ENCODE measurements at regions not wholly inside any gene's neighbourhood (a gene's known extent, or its start where the extent isn't known, plus 50 kb on each side); places are given as distances from the start of the nearest gene placed in this dataset.

DNA sequence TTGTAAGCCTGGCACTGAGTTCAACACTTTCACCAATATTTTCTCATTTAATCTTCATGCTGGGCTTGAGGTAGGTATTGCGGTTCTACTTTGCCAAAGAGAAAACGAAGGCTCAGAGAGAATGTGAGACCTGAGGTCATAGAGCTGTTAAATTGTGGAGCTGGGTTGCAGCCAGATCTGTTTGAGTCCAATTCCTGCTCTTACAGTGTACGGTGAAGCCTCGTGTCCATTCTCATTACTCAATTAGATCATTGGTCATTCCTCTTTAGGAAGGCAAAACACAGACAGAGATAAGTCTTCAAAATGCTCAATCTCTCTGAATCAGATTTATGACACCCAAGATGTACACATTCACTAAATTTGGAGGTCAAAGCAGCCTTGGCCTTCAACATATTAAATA lies 559.0 kb upstream of the DAB1 start:
- Histone ChIP-seq H3K27me3 (ENCODE audit: control insufficient read depth, insufficient read depth, low read length, poor library complexity, severe bottlenecking) (no peaks in the 10 kb centered on the region), H3K27ac (ENCODE audit: low read depth, low read length) (no peak overlapping the region), H3K9me3 (ENCODE audit: control insufficient read depth, low read length) (no peaks in the 10 kb centered on the region), H3K4me3 (ENCODE audit: low read length) (no peak overlapping the region), H3K36me3 (ENCODE audit: control insufficient read depth, insufficient read depth, low read length) (no peaks in the 10 kb centered on the region), H3K4me1 (ENCODE audit: control insufficient read depth, insufficient read depth, low read length) (no peaks in the 10 kb centered on the region), H3K9ac (ENCODE audit: extremely low read depth, low read length, poor library complexity, severe bottlenecking) (no peak overlapping the region)
- TF ChIP-seq, protein P1, sequence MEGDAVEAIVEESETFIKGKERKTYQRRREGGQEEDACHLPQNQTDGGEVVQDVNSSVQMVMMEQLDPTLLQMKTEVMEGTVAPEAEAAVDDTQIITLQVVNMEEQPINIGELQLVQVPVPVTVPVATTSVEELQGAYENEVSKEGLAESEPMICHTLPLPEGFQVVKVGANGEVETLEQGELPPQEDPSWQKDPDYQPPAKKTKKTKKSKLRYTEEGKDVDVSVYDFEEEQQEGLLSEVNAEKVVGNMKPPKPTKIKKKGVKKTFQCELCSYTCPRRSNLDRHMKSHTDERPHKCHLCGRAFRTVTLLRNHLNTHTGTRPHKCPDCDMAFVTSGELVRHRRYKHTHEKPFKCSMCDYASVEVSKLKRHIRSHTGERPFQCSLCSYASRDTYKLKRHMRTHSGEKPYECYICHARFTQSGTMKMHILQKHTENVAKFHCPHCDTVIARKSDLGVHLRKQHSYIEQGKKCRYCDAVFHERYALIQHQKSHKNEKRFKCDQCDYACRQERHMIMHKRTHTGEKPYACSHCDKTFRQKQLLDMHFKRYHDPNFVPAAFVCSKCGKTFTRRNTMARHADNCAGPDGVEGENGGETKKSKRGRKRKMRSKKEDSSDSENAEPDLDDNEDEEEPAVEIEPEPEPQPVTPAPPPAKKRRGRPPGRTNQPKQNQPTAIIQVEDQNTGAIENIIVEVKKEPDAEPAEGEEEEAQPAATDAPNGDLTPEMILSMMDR (conservative IDR thresholded peaks at IDR 0.05): no peak
- no peak for DNase-seq
- H3K4me1 Mint-ChIP-seq: peaks cover 6% of the 10 kb centered on the region
- H3K36me3 Mint-ChIP-seq (ENCODE audit: low read depth): no peaks in the 10 kb centered on the region
- peaks cover 10% of the 10 kb centered on the region for H3K9me3 Mint-ChIP-seq
- H3K27ac Mint-ChIP-seq: no peak overlapping the region
- no peaks in the 10 kb centered on the region for H3K27me3 Mint-ChIP-seq (ENCODE audit: insufficient read depth)
- no peak overlapping the region for H3K4me3 Mint-ChIP-seq
- WGBS, 2 experiments (ENCODE audit: insufficient coverage in 1 of 2, insufficient read length in 1 of 2): 89 to 100% methylated on average over 4 of the region's 4 CpGs

DNA sequence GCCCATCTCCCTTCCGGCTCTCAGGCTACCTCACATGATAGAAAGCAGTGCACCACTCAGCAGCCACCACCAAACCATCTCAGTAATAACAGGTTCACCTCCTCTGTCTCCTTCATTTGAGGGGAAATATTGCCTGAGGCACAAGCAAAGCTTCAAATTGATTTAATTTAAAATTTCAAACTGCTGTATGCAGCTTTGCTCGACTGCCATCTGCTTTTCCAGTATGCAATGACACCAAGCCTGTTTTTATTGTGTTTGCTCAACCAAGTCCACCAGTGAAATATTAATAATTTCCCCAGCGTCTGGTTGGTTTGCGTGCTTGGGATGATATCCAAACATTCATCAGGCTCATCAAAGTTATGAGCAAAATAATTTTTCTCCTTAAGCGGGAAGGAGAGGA lies 552.4 kb upstream of the DAB1 start:
- H3K4me3 Mint-ChIP-seq: no peak overlapping the region
- no peaks in the 10 kb centered on the region for H3K4me1 Mint-ChIP-seq
- no peaks in the 10 kb centered on the region for H3K27me3 ChIP-seq (ENCODE audit: control insufficient read depth, insufficient read depth, low read length, poor library complexity, severe bottlenecking)
- H3K9me3 ChIP-seq (ENCODE audit: control insufficient read depth, low read length): no peaks in the 10 kb centered on the region
- no peaks in the 10 kb centered on the region for H3K4me1 ChIP-seq (ENCODE audit: control insufficient read depth, insufficient read depth, low read length)
- H3K27ac Mint-ChIP-seq: no peak overlapping the region
- no peak overlapping the region for H3K27ac ChIP-seq (ENCODE audit: low read depth, low read length)
- H3K27me3 Mint-ChIP-seq (ENCODE audit: insufficient read depth): no peaks in the 10 kb centered on the region
- no peaks in the 10 kb centered on the region for H3K36me3 ChIP-seq (ENCODE audit: control insufficient read depth, insufficient read depth, low read length)
- no peak overlapping the region for H3K9ac ChIP-seq (ENCODE audit: extremely low read depth, low read length, poor library complexity, severe bottlenecking)
- TF ChIP-seq, protein P1 (conservative IDR thresholded peaks at IDR 0.05): no peak
- no peak overlapping the region for H3K4me3 ChIP-seq (ENCODE audit: low read length)
- H3K36me3 Mint-ChIP-seq (ENCODE audit: low read depth): no peaks in the 10 kb centered on the region
- peaks cover 14% of the 10 kb centered on the region for H3K9me3 Mint-ChIP-seq
- no peak for DNase-seq
- 90 to 92% methylated on average over 3 to 5 of the region's 5 CpGs for WGBS, 2 experiments (ENCODE audit: insufficient coverage in 1 of 2, insufficient read length in 1 of 2)

DNA sequence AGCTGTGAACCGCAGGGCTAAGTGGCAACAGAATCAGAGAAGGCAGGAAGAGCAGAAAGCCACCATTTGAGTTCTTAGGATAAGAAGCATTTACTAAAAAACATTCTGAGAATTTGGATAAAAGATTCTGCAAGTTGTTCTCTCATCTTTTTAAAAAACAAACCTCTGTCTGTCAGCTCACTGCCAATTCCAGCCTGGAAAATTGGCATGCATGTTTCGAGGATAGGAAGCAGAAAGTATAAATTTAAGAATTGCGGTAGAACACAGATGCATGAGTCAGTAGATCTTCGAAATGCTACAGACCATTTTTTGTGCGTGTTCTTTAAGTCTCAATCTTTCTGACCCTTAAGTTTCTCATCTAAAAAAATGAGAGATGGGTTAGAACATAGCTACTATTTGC lies 544.5 kb upstream of the DAB1 start:
- no peak overlapping the region for H3K9ac ChIP-seq (ENCODE audit: extremely low read depth, low read length, poor library complexity, severe bottlenecking)
- no peaks in the 10 kb centered on the region for H3K9me3 ChIP-seq (ENCODE audit: control insufficient read depth, low read length)
- no peaks in the 10 kb centered on the region for H3K27me3 Mint-ChIP-seq (ENCODE audit: insufficient read depth)
- H3K36me3 Mint-ChIP-seq (ENCODE audit: low read depth): no peaks in the 10 kb centered on the region
- TF ChIP-seq, protein P1 (conservative IDR thresholded peaks at IDR 0.05): no peak
- peaks cover 11% of the 10 kb centered on the region for H3K4me1 Mint-ChIP-seq
- H3K36me3 ChIP-seq (ENCODE audit: control insufficient read depth, insufficient read depth, low read length): no peaks in the 10 kb centered on the region
- H3K27me3 ChIP-seq (ENCODE audit: control insufficient read depth, insufficient read depth, low read length, poor library complexity, severe bottlenecking): no peaks in the 10 kb centered on the region
- no peak for DNase-seq
- H3K27ac Mint-ChIP-seq: no peak overlapping the region
- WGBS, 2 experiments (ENCODE audit: insufficient coverage in 1 of 2, insufficient read length in 1 of 2): 90 to 96% methylated on average over 3 to 5 of the region's 5 CpGs
- H3K4me1 ChIP-seq (ENCODE audit: control insufficient read depth, insufficient read depth, low read length): peaks cover 6% of the 10 kb centered on the region
- no peak overlapping the region for H3K27ac ChIP-seq (ENCODE audit: low read depth, low read length)
- H3K9me3 Mint-ChIP-seq: no peaks in the 10 kb centered on the region
- H3K4me3 ChIP-seq (ENCODE audit: low read length): no peak overlapping the region
- H3K4me3 Mint-ChIP-seq: no peak overlapping the region
